Right forelimb (tissue), 1 donor: ENCODE measurements at regions not wholly inside any gene's neighbourhood (a gene's known extent, or its start where the extent isn't known, plus 50 kb on each side); places are given as distances from the start of the nearest gene placed in this dataset.
"Not testable (repeated sequence)": the region's sequence is repeated elsewhere in the genome, so short reads cannot be mapped to it uniquely, and the experiment has no call there.

Experiments used
- DNase-seq: peaks from one replicate; pipeline ENCODE4 v3.0.0-alpha.2; 2018

DNA sequence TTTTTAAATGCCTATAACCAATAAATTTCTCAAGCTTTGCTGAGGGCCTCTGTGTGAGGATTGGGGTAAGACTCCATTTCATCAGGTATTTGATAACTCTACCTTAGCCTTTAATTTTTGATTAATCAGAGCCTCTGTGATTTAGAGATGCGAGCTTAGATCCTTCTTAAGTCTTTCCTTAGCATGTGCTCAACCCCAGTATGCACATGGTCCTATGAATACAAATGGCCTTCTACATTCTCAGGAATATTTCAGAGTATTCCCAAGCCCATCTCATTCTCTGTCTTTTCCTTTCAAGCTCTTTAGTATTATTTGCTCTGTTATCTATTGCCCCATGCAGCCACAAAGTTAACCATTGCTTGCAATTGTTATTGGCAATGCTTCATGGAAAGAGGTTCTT lies 1407.7 kb downstream of the LRFN5 start:
- DNase-seq = no peak

DNA sequence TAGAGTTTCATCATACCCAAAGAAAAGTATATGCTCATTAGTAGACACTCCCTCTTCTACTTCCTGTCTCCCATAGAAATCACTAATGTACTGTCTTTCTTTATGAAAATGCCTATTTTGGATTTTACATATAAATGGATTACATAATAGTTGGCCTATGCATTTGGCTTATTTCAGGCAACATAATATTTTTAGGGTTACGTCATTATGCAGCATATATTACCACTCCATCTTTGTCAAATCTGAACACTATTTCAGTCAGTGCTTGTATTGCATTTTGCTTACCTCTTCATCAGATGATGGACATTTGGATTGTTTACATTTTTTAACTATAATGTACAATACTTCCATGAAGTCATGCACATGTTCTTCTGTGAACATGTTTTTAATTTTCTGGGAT lies 1406.1 kb downstream of the LRFN5 start:
- no peak for DNase-seq

DNA sequence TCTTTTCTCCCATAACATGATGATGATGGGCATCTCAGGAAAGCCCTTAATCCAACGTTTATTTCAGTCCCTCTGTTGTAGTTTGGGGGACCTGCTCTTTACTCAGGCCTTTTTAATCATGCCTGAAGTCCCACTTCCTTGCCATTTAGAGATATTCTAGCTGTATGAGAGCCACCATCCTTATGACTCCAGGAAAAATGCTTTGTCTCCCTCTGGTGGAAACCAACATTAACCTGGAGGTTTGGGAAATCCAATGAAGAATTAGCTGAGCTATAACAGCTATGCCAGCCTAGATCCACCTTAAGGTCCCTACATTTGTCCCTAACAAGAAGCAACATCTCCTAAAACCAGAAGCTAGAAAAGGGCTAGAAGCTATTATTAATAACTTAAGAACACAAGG lies 1399.1 kb downstream of the LRFN5 start:
- no peak for DNase-seq

DNA sequence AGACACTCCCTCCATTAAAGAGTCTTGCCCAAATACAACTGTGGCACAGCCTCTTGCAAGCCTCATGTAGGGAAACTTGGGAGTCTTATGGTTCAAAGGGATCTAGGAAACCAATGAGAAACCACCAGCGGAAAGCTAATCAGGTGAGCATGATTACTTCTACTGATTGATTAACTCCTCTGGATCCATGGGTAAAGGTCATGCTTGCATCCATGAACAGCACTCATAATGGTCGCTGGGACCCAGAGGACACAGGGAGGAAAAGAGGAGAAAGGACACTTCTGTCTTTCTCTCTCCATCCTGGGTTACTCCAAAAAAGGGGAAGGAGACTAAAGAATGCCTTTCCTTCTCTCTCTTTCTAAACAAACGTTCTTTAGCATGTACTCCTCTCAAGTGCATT lies 1397.2 kb downstream of the LRFN5 start:
- DNase-seq = no peak

DNA sequence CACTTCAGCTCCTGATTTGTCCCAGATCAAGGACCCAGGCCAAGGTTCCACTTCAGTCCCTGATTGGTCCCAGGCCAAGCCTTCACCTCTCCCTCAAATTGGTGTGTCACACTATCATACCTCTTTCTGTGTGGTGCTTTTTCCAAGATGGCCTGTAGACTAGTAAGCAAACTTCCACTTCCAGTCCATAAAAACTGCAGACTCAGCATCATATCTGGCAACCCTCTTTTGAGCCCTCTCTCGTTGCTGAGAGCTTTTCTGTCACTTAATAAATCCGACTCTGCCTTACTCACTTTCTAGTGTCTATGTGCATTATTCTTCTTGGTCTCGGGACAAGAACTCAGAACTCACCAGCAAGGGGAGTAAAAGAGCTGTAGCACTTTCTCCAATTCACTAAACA lies 1395.1 kb downstream of the LRFN5 start:
- DNase-seq = no peak

DNA sequence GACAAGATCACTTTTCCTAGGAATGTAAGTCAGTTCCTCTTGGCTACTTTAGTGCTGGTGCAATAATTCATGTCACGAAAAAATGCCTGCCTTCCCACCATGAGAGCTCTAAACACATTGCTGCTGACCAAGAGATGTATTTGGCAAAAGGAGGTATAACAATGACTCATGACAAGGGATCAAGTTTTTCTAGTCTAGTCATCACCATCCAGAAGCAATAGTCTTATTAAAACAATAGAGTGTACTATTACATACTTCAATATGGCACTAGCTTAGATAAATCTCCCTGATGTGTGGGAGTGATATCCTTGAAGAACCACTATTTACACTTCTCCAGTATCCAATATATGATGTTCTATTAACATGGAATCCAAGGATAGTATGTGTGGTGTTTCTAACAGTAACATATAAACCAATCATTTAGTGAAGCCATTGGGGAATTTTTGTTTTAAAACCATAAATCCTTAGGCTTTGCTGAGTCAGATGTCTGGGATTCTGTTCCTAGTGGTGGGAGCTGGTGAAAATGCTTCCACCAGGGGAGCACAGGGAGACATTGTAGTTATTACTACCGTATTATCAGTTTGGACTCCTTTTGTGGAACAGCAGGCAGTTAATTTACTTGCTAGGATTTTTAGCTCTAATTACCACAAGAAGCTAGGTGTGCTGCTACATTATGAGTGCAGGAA lies 1387.5 kb downstream of the LRFN5 start:
- no peak for DNase-seq

DNA sequence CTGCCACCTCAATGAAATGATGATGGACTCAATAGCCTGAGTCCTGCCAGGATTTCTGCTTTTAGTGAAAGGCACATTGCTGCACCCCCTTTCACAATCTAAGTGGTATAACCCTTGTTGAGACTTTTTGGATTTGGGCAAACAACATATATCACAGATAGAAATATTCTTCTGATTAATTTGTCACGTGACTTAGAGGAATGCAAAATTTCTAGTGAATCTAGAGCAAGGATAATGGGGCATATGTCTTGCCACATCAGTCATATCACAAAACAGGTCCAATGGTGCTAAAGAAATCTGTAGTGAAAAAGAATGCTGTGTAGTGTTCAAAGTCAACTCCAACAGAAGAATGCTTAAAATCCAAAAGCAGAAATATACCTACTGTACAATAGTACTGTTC lies 1386.3 kb downstream of the LRFN5 start:
- DNase-seq = no peak

DNA sequence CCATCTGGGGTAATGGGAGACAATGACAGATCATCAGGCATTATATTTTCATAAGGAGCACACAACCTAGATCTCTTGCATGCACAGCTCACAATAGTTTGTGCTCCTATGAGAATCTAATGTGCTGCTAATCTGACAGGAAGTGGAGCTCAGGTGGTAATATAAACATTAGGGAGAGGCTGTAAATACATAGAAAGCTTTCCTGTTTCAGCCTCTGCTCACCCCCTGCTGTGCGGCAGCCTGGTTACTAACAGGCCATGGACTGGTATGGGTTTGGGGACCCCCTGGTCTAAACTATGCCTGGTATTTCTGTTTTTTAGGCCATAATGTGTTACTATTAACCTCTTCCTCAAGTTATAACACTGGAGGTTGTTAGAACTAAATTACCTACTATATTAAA lies 1373.7 kb downstream of the LRFN5 start:
- no peak for DNase-seq

DNA sequence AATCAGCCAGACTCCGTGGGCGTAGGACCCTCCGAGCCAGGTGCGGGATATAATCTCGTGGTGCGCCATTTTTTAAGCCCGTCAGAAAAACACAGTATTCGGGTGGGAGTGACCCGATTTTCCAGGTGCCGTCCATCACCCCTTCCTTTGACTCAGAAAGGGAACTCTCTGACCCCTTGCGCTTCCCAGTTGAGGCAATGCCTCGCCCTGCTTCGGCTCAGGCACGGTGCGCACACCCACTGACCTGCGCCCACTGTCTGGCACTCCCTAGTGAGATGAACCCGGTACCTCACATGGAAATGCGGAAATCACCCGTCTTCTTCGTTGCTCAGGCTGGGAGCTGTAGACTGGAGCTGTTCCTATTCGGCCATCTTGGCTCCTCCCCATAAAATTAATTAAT lies 1366.5 kb downstream of the LRFN5 start:
- DNase-seq = not testable (repeated sequence)

DNA sequence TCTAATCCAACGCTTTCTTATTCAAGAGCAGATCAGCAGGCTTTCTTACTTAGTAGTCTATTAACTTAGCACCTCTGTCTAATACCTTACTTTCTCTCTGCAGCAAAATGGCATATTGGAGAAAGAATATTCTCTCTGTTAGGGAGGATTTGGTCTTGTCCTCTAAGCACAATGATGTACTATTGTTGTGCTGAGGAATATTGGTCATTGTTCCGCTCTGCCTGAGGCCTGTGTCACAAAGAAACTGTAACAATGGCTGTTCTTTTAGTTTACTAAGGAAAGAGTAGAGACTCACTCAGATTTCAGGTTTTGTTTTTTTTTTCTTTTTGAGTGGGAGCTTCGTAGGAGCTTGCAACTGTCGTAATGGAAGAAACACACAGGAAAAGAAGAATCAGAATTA lies 1358.8 kb downstream of the LRFN5 start:
- no peak for DNase-seq

DNA sequence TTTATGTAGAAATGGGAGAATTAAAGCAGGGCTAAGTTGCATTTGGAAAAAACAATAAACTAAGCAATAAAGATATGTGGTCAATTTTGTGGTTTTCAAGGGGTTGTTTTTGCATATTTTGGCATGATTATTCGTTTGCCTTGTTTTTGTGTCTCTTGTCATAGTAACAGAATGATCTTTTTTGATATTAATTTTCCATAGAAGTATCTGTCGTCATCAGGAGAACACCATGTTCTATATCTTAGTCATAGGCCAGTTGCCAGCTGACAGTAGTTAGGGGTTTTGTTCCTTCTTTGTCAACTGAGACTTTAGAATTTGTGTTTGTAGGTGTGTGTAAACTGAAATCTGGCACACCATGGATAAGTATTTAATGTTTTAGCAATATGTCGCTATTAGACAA lies 1354.8 kb downstream of the LRFN5 start:
- no peak for DNase-seq

DNA sequence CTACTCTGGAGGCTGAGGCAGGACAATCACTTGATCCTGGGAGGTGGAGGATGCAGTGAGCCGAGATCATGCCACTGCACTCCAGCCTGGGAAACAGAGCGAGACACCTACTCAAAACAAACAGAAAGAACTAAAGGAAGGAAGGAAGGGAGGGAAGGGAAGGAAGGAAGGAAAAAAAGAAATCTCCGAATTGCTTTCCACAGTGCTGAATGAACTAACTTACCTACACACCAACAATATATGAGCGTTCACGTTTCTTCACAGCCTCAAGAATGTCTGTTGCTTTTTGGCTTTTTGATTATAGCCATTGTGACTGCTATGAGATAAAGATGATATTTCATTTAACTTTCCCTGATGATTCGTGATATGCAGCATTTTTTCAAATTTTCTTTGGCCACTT lies 1343.7 kb downstream of the LRFN5 start:
- DNase-seq = no peak

DNA sequence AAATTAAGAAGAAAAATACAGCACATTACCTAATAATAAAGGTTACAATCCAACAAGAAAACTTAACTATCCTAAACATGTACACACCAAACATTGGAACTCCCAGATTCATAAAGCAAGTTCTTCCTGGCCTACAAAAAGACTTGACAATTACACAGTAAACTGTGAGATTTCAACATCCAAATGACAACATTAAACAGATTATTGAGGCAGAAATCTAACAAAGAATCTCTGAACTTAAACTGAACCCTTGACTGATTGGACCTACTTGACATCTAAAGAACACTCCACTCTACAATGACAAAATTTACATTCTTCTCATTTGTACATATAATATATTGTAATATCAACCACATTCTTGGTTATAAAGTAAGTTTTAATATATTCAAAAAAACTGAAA lies 1341.3 kb downstream of the LRFN5 start:
- DNase-seq = no peak

DNA sequence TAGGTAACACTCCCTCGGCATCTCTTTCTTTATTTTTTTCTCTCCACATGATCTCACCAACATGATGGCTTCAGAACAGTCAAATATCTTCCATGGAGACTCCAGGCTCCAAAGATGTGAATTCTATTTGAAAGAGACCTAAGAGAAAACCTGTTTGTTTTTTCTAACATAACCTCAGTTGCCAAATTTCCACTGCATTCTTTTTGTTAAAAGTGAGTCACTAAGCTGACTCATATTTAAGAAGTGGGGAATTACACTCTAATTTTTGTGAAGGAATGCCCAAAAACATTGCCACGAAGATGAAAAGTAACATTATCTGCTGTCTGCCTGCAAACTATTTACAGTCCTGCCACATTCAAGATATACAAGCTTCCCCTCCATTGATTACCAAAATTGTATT lies 1337.6 kb downstream of the LRFN5 start:
- DNase-seq = no peak

DNA sequence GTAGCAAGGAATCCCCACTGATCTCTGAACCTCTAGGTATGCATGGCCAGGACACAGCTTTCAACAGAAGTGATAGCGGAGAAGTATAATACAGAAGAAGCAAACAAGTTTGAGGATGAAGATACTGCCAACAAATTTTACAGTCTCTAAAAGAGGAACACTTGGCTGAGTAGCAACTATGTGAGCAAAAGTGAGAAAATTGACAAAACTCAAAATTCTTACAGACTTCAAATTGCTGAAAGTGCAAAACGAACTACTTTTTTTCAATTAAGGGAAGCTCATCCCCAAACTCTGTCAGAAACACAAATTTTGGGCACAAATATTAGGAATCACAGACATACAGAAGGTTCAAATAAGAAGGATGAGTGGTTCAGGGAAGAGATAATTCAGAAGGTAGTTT lies 1324.6 kb downstream of the LRFN5 start:
- no peak for DNase-seq

DNA sequence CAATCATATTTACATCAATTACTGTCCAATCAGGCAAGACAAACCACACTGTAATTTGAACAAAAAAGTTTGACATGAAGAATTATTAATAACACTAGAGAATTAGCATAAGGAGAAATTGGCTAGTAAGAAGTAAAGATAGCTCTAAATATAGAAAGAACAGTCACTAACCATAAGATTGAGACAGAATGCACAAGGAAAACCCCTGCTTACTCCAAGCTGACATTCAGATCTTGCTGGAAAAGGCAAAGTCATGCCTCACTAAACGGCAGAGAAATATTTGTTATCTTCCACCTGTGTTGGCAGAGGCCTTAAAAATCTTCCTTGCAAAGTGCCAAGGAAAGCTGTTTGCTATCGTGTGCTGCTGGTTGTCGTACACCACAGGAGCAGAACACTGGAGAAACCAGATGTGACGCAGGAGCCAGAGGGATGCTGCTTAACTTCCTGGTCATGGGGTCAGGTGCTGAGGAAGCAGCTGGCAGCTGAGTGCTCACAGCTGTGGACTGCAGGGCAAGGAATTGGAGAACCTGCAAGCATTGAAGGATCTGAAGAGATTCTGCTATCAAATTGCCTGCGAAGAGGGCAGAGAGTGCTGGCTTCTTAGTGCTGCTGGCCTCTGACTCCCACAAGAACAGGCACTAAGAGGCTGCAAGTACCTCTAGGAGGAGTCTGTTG lies 1323.3 kb downstream of the LRFN5 start:
- DNase-seq = no peak

DNA sequence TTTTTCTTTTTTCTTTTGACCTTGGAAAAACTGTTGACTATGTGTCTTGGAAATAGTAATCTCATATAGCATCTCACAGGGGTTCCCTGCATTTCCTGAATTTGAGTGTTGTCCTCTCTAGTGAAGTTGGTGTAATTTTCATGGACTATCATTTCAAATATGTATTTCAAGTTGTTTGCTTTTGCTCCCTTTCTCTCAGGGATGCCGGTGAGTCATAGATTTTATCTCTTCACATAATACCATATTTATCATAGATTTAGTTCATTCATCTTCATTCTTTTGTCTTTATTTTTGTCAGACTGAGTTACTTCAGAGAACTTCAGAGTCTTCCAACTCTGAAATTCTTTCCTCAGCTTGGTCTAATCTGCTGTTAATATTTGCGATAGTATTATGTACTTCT lies 1320.6 kb downstream of the LRFN5 start:
- DNase-seq = no peak

DNA sequence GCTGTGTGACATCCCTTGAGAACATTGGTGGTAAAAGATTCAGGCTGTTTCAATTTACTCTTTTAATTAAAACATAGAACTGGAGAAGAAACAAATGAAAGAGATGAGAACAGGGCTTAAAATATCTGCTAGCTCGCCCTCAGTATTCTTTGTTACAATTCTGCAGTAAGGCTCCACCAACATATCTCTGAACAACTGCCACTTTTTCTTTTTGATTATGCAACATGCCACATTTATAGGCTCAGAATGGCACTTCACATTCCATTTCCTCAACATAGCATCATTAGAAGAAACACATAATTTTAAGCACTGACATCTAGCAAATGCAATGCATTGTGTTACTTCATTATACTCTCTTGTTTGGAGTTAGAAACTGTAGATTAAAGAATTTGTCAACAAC lies 1315.2 kb downstream of the LRFN5 start:
- DNase-seq = no peak

DNA sequence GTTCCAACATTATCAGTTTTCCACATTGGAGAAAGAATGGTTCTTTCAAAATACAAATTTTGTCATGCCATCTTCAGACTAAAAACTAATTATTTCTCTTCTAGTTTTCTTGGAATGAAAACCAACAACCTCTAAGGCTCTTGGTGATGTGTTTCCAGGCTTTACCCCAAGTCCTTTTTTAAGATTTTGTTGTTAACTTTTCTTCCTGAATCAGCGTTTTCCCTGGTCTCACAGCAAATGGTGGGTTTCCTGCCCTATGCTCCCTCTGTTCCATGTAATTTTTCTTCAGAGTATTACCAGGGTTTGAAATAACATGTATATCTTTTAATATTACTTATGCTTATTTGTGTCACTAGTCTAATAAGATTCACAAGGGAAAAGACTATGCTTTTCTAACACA lies 1311.9 kb downstream of the LRFN5 start:
- no peak for DNase-seq

DNA sequence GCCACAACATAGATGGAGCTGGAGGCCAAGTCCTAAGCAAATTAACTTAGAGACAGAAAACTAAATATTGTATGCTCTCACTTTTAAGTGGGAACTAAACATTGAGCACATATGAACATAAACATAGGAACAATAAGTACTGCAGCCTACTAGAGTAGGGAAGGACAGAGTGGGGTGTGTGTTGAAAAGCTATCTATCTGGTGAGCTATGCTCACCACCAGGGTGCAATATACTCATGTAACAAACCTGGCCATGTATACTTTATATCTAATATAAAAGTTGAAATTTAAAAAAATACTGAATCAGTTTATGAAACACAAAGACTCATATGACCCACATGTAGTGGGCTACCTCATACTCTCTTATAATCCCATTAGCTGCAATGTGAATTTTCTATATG lies 1305.0 kb downstream of the LRFN5 start:
- DNase-seq = no peak

DNA sequence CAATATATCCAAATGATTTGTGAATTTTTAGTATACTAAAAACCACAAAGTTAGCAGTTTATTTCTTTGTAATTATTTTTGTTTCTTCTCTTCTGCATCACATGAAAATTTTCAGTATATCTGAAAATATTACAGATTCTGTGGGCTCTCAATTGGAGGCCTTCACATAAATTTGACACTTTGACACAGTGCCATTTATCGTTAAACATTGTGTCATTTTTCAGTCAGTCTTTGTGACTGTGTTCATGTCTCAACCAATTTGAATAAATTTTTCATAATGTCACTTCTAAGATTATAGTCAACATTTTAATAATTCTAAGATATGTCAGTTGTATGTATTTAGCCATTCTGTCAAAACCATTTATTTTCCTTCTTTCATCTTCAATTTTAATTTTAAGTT lies 1303.0 kb downstream of the LRFN5 start:
- no peak for DNase-seq

DNA sequence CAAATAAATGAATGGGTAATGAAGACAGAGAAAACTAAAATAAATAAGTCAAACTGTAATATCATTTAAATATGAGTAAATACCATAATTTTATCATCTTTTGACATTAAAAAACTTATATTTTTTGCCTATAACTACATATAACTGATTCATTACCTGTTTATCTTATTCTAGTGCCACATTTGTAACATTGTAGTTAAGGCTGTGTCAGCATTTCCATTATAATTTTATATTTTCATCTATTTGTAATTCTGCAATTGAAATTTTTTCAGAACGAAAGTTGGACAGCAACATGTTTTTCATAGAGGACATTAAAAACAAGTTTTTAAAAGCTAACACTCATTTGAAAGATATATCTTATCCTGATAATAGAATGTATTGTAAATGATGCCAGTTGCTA lies 1286.5 kb downstream of the LRFN5 start:
- no peak for DNase-seq

DNA sequence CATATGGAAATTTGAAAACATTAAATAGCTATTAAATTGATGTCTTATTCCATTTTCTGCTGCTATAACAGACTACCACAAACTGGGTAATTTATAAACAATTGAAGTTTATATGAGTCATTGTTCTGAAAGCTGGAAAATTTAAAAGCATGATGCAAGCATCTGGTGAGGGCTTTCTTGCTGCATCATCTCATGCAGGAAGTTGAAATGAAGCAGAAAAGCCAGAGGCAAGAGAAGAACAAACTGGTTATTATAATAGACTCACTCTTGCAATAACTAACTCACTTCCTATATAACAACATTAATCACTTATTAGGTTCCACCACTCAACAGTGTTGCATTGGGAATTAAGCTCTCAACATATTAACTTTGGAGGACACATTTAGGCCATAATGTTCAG lies 1277.4 kb downstream of the LRFN5 start:
- DNase-seq = no peak

DNA sequence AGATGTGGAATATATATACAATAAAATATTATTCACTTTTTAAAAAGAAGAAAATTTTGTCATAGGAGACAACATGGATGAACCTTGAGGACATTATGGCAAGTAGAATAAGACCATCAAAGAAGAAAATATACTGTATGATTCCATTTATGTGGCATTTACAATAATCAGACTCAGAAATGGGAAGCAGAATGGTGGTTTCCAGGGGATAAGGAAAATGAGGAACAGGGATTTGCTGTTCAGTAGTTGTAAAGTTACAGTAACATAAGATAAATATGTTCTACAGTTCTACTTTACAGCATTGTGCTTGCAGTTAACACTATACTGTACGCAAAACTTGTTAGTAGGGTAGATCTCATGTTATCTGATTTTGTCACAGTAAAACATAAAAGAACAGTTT lies 1271.0 kb downstream of the LRFN5 start:
- no peak for DNase-seq

DNA sequence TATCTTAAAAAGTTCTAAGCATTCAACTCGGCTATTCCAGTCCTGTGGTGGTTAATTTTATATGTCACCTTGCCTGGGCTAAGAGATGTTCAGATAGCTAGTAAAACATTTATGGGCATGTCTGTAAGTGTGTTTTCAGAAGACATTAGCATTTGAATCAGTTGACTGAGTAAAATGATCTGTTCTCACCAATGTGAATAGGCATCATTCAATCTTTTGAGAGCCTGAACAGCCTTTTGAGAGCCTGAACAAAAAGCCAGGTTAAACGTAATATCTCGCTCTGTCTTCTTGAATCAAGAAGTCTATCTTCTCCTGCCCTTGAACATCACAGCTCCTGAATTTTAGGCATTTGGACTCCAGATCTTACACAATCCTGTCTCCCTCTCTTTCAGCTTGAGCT lies 1266.1 kb downstream of the LRFN5 start:
- no peak for DNase-seq
